GM18499 (cell line): ENCODE measurements at regions not wholly inside any gene's neighbourhood (a gene's known extent, or its start where the extent isn't known, plus 50 kb on each side); places are given as distances from the start of the nearest gene placed in this dataset.

ENCODE experiments used
- ATAC-seq: cut with Tn5 transposase; IDR thresholded peaks from one replicate; pipeline ENCODE4 v1.9.1; 2021; ENCODE audit warnings: moderate number of reproducible peaks; ENCODE audit not compliant: insufficient read depth, unreplicated experiment

GRCh38 chr6:127641905-127642304 lies 64.9 kb downstream of the C6orf58 start:
- peak; percentile 71 for ATAC-seq
